Spleen (tissue), 11 donors: ENCODE measurements at regions not wholly inside any gene's neighbourhood (a gene's known extent, or its start where the extent isn't known, plus 50 kb on each side); places are given as distances from the start of the nearest gene placed in this dataset.
"Not testable (repeated sequence)": the region's sequence is repeated elsewhere in the genome, so short reads cannot be mapped to it uniquely, and the experiment has no call there.

Source experiments
- DNase-seq: peaks from one replicate; pipeline ENCODE4 v3.0.0-alpha.2; 2020
- H3K27ac ChIP-seq, 8 donors: fragments of 200-600 bp; sonication (generic) in 7 of 8; 1 replicate in 4 of 8; 2 replicates in 4 of 8; pipeline versions ENCODE4 v1.5.0 to v1.8.0; 2016 to 2021; ENCODE audit warnings: inconsistent platforms in 4 of 8, mild to moderate bottlenecking in 4 of 8, moderate library complexity in 1 of 8
- H3K27me3 ChIP-seq, 7 donors: fragments of 200-600 bp; sonication (generic) in 6 of 7; replicated peaks in 1 of 7; 1 replicate in 4 of 7; 2 replicates in 3 of 7; pipeline versions ENCODE4 v1.5.0 to v1.8.0; 2016 to 2021; ENCODE audit warnings: inconsistent platforms in 3 of 7, mild to moderate bottlenecking in 1 of 7
- H3K36me3 ChIP-seq, 6 donors: fragments of 200-600 bp; sonication (generic) in 5 of 6; 1 replicate in 4 of 6; 2 replicates in 2 of 6; pipeline versions ENCODE4 v1.5.0 to v1.8.0; 2016 to 2021; ENCODE audit warnings: inconsistent platforms in 2 of 6
- H3K4me1 ChIP-seq, 6 donors: fragments of 200-600 bp; sonication (generic) in 5 of 6; 1 replicate in 3 of 6; 2 replicates in 3 of 6; pipeline versions ENCODE4 v1.5.0 to v1.8.0; 2016 to 2021; ENCODE audit warnings: inconsistent platforms in 3 of 6
- H3K4me3 ChIP-seq, 8 donors: fragments of 200-600 bp; sonication (generic) in 7 of 8; 1 replicate in 4 of 8; 2 replicates in 4 of 8; pipeline versions ENCODE4 v1.5.0 to v1.8.0; 2016 to 2021; ENCODE audit warnings: inconsistent platforms in 4 of 8, mild to moderate bottlenecking in 4 of 8, moderate library complexity in 2 of 8
- H3K9me3 ChIP-seq, 8 donors: fragments of 200-600 bp; sonication (generic) in 7 of 8; 1 replicate in 4 of 8; 2 replicates in 4 of 8; pipeline versions ENCODE4 v1.5.0 to v1.8.0; 2016 to 2021; ENCODE audit warnings: inconsistent platforms in 4 of 8
- CTCF ChIP-seq, 11 experiments: fragments of 200-600 bp in 7 of 11; fragments of 450-650 bp in 4 of 11; sonication (generic) in 4 of 11; IDR thresholded peaks in 8 of 11; conservative IDR thresholded peaks in 3 of 11; 1 replicate in 7 of 11; 2 replicates in 4 of 11; pipeline versions ENCODE4 v1.4.0 to v1.8.0; 2016 to 2021; ENCODE audit warnings: antibody characterized with exemption in 11 of 11, inconsistent platforms in 4 of 11, mild to moderate bottlenecking in 1 of 11
- POLR2A ChIP-seq, 3 donors: fragments of 450-650 bp; IDR thresholded peaks; one replicate each; pipeline ENCODE4 v1.5.1; 2017; ENCODE audit warnings: antibody characterized with exemption in 3 of 3, mild to moderate bottlenecking in 1 of 3
- POLR2AphosphoS5 ChIP-seq, 3 donors: sonication (generic); formaldehyde crosslinking; IDR thresholded peaks; one replicate each; pipeline ENCODE4 v1.5.1; 2017; ENCODE audit warnings: antibody characterized with exemption in 3 of 3
- WGBS, 5 donors: extraction: QIAGEN DNeasy Blood & Tissue Kit in 3 of 5; methylation state at CpG; one replicate each; pipeline versions ENCODE4 v1.1.5 to v1.1.7; 2013 to 2018; 5-methylcytosine and 5-hydroxymethylcytosine counted together
- intact Hi-C: fragments of 100-400 bp; cut with DNase I; formaldehyde crosslinking; loops from one replicate; pipeline ENCODE4 v1.15.0; 2023; ENCODE audit warnings: low total_unique reads
- donor health status: healthy with polysubstance abuse.
- donor health status: DM: no; HTN: no; CAD: no; lungs with moderate emphysema.
- donor health status: DM: no; HTN: no; CAD: no.
- donor health status: Bipolar disorder and iron deficiency.
- donor health status: healthy.
- donor health status: DM: no; HTN: no; CAD: no.
- donor health status: DM: yes; HTN: yes; CAD: no.

GRCh38 chr12:107375231-107375630, 281.9 kb upstream of the CRY1 start:
- Histone ChIP-seq H3K27ac (no peak overlapping the region), H3K36me3 (no peaks in the 10 kb centered on the region), H3K27me3 (no peaks in the 10 kb centered on the region), H3K4me1 (peaks cover 0 to 46% (median 31%) of the 10 kb centered on the region in 6 donors), H3K9me3 (no peaks in the 10 kb centered on the region), H3K4me3 (no peak overlapping the region)
- no peak for DNase-seq
- WGBS, 5 donors, result 75 to 97% (median 91%) methylated on average over 8 of the region's 8 CpGs
- TF ChIP-seq CTCF (IDR thresholded peaks at IDR 0.05 in 8 of 11, conservative IDR thresholded peaks at IDR 0.05 in 3 of 11), result no peak
- TF ChIP-seq POLR2AphosphoS5 (IDR thresholded peaks at IDR 0.05), result no peak
- TF ChIP-seq POLR2A (IDR thresholded peaks at IDR 0.05), result no peak
- intact Hi-C loops, result no loop called here

- no peak overlapping the region for H3K4me3 ChIP-seq
- H3K9me3 ChIP-seq, result no peaks in the 10 kb centered on the region
- peaks cover 0 to 21% (median 15%) of the 10 kb centered on the region in 6 donors for H3K4me1 ChIP-seq
- intact Hi-C loops, result no loop called here
- no peak overlapping the region for H3K27ac ChIP-seq
- WGBS, 5 donors, result 85 to 92% (median 87%) methylated on average over 6 of the region's 6 CpGs
- H3K27me3 ChIP-seq, result no peaks in the 10 kb centered on the region
- no peaks in the 10 kb centered on the region for H3K36me3 ChIP-seq
- no peak for DNase-seq
- TF ChIP-seq POLR2A (IDR thresholded peaks at IDR 0.05) (no peak), CTCF (IDR thresholded peaks at IDR 0.05 in 8 of 11, conservative IDR thresholded peaks at IDR 0.05 in 3 of 11) (no peak), POLR2AphosphoS5 (IDR thresholded peaks at IDR 0.05) (no peak)
Observed at GRCh38 chr12:107377596-107378385, 284.4 kb upstream of the CRY1 start.

GRCh38 chr12:107378609-107379008, 285.3 kb upstream of the CRY1 start:
- Histone ChIP-seq H3K27me3 (no peaks in the 10 kb centered on the region), H3K9me3 (no peaks in the 10 kb centered on the region), H3K36me3 (no peaks in the 10 kb centered on the region), H3K4me3 (no peak overlapping the region), H3K27ac (no peak overlapping the region), H3K4me1 (peaks cover 0 to 13% (median 7%) of the 10 kb centered on the region in 6 donors)
- DNase-seq, result no peak
- TF ChIP-seq POLR2AphosphoS5 (IDR thresholded peaks at IDR 0.05) (no peak), CTCF (IDR thresholded peaks at IDR 0.05 in 8 of 11, conservative IDR thresholded peaks at IDR 0.05 in 3 of 11) (no peak), POLR2A (IDR thresholded peaks at IDR 0.05) (no peak)
- 72 to 90% (median 84%) methylated on average over 4 of the region's 4 CpGs for WGBS, 5 donors
- intact Hi-C loops, result no loop called here

- H3K9me3 ChIP-seq, DNase-seq, H3K27me3 ChIP-seq, H3K27ac ChIP-seq, H3K36me3 ChIP-seq, H3K4me3 ChIP-seq, H3K4me1 ChIP-seq, intact Hi-C loops: not testable (repeated sequence)
- 77 to 91% (median 88%) methylated on average over 6 of the region's 6 CpGs for WGBS, 5 donors
Observed at GRCh38 chr12:107379142-107379851, 285.9 kb upstream of the CRY1 start.
